ENCODE measurements at regions not wholly inside any gene's neighbourhood (a gene's known extent, or its start where the extent isn't known, plus 50 kb on each side); places are given as distances from the start of the nearest gene placed in this dataset.

- no peak overlapping the region for H3K4me3 ChIP-seq (ENCODE audit: low read length in 3 of 3)
- no peak overlapping the region for H3K9ac ChIP-seq (ENCODE audit: low read depth in 1 of 3, low read length in 3 of 3)
- H3K27me3 ChIP-seq (ENCODE audit: control insufficient read depth in 3 of 3, insufficient read depth in 3 of 3, low read length in 3 of 3), result no peaks in the 10 kb centered on the region
- no peaks in the 10 kb centered on the region for H3K4me1 ChIP-seq (ENCODE audit: control insufficient read depth in 3 of 3, insufficient read depth in 3 of 3, low read length in 3 of 3)
- H3K27ac ChIP-seq (ENCODE audit: low read depth, low read length), result no peak overlapping the region
- H3K36me3 ChIP-seq (ENCODE audit: control insufficient read depth in 3 of 3, insufficient read depth in 3 of 3, low read length in 3 of 3), result no peaks in the 10 kb centered on the region
- H3K9me3 ChIP-seq (ENCODE audit: control insufficient read depth in 3 of 3, low read length in 3 of 3), result no peaks in the 10 kb centered on the region
Measured at GRCh38 chr1:81542196-81542595, 258.5 kb upstream of the ADGRL2 start.

GRCh38 chr1:81540216-81540615 lies 260.5 kb upstream of the ADGRL2 start:
- Histone ChIP-seq H3K9me3 (ENCODE audit: control insufficient read depth in 3 of 3, low read length in 3 of 3) (no peaks in the 10 kb centered on the region), H3K9ac (ENCODE audit: low read depth in 1 of 3, low read length in 3 of 3) (no peak overlapping the region), H3K4me1 (ENCODE audit: control insufficient read depth in 3 of 3, insufficient read depth in 3 of 3, low read length in 3 of 3) (no peaks in the 10 kb centered on the region), H3K4me3 (ENCODE audit: low read length in 3 of 3) (no peak overlapping the region), H3K27me3 (ENCODE audit: control insufficient read depth in 3 of 3, insufficient read depth in 3 of 3, low read length in 3 of 3) (no peaks in the 10 kb centered on the region), H3K27ac (ENCODE audit: low read depth, low read length) (no peak overlapping the region), H3K36me3 (ENCODE audit: control insufficient read depth in 3 of 3, insufficient read depth in 3 of 3, low read length in 3 of 3) (no peaks in the 10 kb centered on the region)

DNA sequence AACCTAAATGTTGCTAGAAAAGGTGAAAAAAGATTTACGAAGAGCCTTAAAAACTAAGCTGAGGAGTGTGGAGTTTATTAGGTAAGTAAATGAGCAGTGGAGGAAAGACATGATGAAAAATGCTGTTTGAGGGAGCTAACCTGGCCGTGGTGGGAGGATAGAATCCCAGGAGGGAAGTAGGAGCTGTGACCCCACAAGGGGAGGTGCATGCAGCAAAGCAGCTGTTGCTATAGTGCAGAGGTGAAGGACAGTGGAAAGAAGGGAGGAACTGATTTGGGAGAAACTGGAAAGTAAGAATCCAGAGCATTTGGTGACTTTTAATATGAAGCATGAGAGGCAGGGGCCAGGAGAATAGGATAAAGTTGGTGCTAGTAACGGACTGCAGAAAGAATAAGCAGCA lies 271.7 kb upstream of the ADGRL2 start:
- no peak overlapping the region for H3K9ac ChIP-seq (ENCODE audit: low read depth in 1 of 3, low read length in 3 of 3)
- H3K4me3 ChIP-seq (ENCODE audit: low read length in 3 of 3), result no peak overlapping the region
- H3K27ac ChIP-seq (ENCODE audit: low read depth, low read length), result no peak overlapping the region
- no peaks in the 10 kb centered on the region for H3K36me3 ChIP-seq (ENCODE audit: control insufficient read depth in 3 of 3, insufficient read depth in 3 of 3, low read length in 3 of 3)
- H3K9me3 ChIP-seq (ENCODE audit: control insufficient read depth in 3 of 3, low read length in 3 of 3), result no peaks in the 10 kb centered on the region
- no peaks in the 10 kb centered on the region for H3K27me3 ChIP-seq (ENCODE audit: control insufficient read depth in 3 of 3, insufficient read depth in 3 of 3, low read length in 3 of 3)
- no peaks in the 10 kb centered on the region for H3K4me1 ChIP-seq (ENCODE audit: control insufficient read depth in 3 of 3, insufficient read depth in 3 of 3, low read length in 3 of 3)

DNA sequence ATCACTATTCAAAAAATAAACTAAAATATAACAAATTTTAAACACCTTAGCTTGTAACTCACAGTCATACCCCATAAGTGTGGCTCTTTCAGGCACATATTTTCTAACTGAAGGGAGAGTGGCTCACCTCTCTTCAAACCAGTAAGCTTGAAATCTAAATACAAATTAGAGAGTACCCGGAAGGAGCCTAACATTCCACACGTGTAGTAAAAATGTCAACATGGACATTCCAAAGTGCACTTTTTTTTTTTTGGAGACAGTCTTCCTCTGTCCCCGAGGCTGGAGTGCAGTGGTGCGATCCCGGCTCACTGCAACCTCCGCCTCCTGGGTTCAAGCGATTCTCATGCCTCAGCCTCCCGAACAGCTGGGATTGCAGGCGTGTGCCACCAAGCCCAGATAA lies 275.6 kb upstream of the ADGRL2 start:
- no peak overlapping the region for H3K9ac ChIP-seq (ENCODE audit: low read depth in 1 of 3, low read length in 3 of 3)
- H3K9me3 ChIP-seq (ENCODE audit: control insufficient read depth in 3 of 3, low read length in 3 of 3), result no peaks in the 10 kb centered on the region
- no peaks in the 10 kb centered on the region for H3K36me3 ChIP-seq (ENCODE audit: control insufficient read depth in 3 of 3, insufficient read depth in 3 of 3, low read length in 3 of 3)
- no peaks in the 10 kb centered on the region for H3K4me1 ChIP-seq (ENCODE audit: control insufficient read depth in 3 of 3, insufficient read depth in 3 of 3, low read length in 3 of 3)
- no peak overlapping the region for H3K27ac ChIP-seq (ENCODE audit: low read depth, low read length)
- H3K4me3 ChIP-seq (ENCODE audit: low read length in 3 of 3), result no peak overlapping the region
- H3K27me3 ChIP-seq (ENCODE audit: control insufficient read depth in 3 of 3, insufficient read depth in 3 of 3, low read length in 3 of 3), result no peaks in the 10 kb centered on the region

DNA sequence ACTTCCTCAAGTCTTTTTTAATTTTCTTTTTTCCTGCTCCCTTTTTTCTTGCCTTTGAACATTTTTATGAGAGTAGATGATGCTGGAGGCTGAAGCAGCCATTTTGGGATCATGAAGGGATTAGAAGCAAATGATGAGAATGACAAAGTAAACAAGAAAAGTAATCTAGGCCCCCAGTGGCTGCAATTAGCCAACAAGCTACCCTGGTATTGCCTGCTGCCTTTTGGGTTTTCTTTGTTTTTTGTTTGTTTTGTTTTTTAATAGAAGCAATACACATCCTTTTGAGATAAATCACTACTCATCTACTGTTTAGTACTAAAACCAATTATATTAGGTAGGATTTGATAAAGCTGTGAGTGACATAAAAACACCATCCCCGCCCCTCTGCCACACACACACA lies 280.7 kb upstream of the ADGRL2 start:
- H3K9ac ChIP-seq (ENCODE audit: low read depth in 1 of 3, low read length in 3 of 3), result no peak overlapping the region
- no peak overlapping the region for H3K4me3 ChIP-seq (ENCODE audit: low read length in 3 of 3)
- H3K27me3 ChIP-seq (ENCODE audit: control insufficient read depth in 3 of 3, insufficient read depth in 3 of 3, low read length in 3 of 3), result no peaks in the 10 kb centered on the region
- no peak overlapping the region for H3K27ac ChIP-seq (ENCODE audit: low read depth, low read length)
- no peaks in the 10 kb centered on the region for H3K9me3 ChIP-seq (ENCODE audit: control insufficient read depth in 3 of 3, low read length in 3 of 3)
- H3K4me1 ChIP-seq (ENCODE audit: control insufficient read depth in 3 of 3, insufficient read depth in 3 of 3, low read length in 3 of 3), result no peaks in the 10 kb centered on the region
- H3K36me3 ChIP-seq (ENCODE audit: control insufficient read depth in 3 of 3, insufficient read depth in 3 of 3, low read length in 3 of 3), result no peaks in the 10 kb centered on the region

DNA sequence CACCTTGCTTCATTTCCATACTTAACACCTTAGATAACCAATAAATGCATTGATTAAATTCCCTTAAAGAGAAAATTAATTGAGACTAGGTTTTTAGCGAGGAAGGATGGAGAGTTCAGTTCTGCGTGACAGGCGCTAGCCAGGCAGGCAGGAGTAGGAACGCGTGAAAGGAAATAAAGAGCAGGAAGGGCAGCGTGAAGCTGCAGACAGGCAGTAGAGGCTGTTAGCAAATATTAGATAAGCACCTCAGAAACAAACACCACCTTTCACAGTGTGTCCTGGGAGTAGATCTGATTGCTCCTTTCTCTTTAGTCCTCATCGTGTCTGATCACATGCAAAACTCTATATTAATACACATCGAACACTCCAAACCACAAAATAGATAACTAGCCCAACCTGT lies 282.7 kb upstream of the ADGRL2 start:
- Histone ChIP-seq H3K27me3 (ENCODE audit: control insufficient read depth in 3 of 3, insufficient read depth in 3 of 3, low read length in 3 of 3) (no peaks in the 10 kb centered on the region), H3K4me1 (ENCODE audit: control insufficient read depth in 3 of 3, insufficient read depth in 3 of 3, low read length in 3 of 3) (no peaks in the 10 kb centered on the region), H3K9ac (ENCODE audit: low read depth in 1 of 3, low read length in 3 of 3) (no peak overlapping the region), H3K4me3 (ENCODE audit: low read length in 3 of 3) (no peak overlapping the region), H3K27ac (ENCODE audit: low read depth, low read length) (no peak overlapping the region), H3K36me3 (ENCODE audit: control insufficient read depth in 3 of 3, insufficient read depth in 3 of 3, low read length in 3 of 3) (no peaks in the 10 kb centered on the region), H3K9me3 (ENCODE audit: control insufficient read depth in 3 of 3, low read length in 3 of 3) (no peaks in the 10 kb centered on the region)

- Histone ChIP-seq H3K36me3 (ENCODE audit: control insufficient read depth in 3 of 3, insufficient read depth in 3 of 3, low read length in 3 of 3) (no peaks in the 10 kb centered on the region), H3K27ac (ENCODE audit: low read depth, low read length) (no peak overlapping the region), H3K4me1 (ENCODE audit: control insufficient read depth in 3 of 3, insufficient read depth in 3 of 3, low read length in 3 of 3) (no peaks in the 10 kb centered on the region), H3K27me3 (ENCODE audit: control insufficient read depth in 3 of 3, insufficient read depth in 3 of 3, low read length in 3 of 3) (no peaks in the 10 kb centered on the region), H3K4me3 (ENCODE audit: low read length in 3 of 3) (no peak overlapping the region), H3K9ac (ENCODE audit: low read depth in 1 of 3, low read length in 3 of 3) (no peak overlapping the region), H3K9me3 (ENCODE audit: control insufficient read depth in 3 of 3, low read length in 3 of 3) (no peaks in the 10 kb centered on the region)
Measured at GRCh38 chr1:81513796-81514354, 286.9 kb upstream of the ADGRL2 start.

DNA sequence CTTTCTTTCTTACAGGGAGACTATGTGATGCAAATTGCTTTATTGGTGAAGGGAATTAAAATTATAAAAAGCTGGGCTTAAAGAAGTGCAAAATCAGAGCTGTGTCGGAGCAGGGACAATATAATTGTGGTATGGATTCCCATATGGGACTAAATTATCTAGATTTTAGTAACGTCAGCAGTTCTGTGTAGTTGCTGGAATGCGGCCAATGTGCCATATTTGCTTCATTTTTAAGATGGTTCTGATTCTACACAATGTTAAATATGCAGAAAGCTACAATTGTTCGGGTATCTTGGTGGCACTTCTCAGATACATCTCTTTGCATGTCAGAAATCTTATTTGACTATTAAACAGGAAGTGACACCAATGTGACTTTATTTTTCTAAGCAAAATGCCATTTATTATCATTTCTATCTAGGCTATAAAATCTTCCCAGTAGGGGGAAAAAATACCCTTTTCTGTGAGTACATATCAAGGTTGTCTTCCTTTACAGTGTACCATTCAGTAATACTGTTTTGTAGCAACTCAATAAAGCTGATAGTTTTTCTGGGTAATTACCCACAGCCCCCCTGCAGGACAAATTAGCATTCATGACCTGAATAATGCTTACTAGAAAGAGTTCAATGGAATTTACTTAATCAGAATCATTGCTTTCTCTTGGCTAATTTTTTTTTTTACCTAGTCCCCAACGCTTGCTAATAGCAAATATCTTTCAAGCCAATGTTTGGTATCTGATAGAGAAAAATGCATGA lies 288.3 kb upstream of the ADGRL2 start:
- H3K9me3 ChIP-seq (ENCODE audit: control insufficient read depth in 3 of 3, low read length in 3 of 3), result no peaks in the 10 kb centered on the region
- H3K27me3 ChIP-seq (ENCODE audit: control insufficient read depth in 3 of 3, insufficient read depth in 3 of 3, low read length in 3 of 3), result no peaks in the 10 kb centered on the region
- H3K4me3 ChIP-seq (ENCODE audit: low read length in 3 of 3), result no peak overlapping the region
- no peak overlapping the region for H3K27ac ChIP-seq (ENCODE audit: low read depth, low read length)
- H3K9ac ChIP-seq (ENCODE audit: low read depth in 1 of 3, low read length in 3 of 3), result no peak overlapping the region
- H3K36me3 ChIP-seq (ENCODE audit: control insufficient read depth in 3 of 3, insufficient read depth in 3 of 3, low read length in 3 of 3), result no peaks in the 10 kb centered on the region
- no peaks in the 10 kb centered on the region for H3K4me1 ChIP-seq (ENCODE audit: control insufficient read depth in 3 of 3, insufficient read depth in 3 of 3, low read length in 3 of 3)

- Histone ChIP-seq H3K27ac (ENCODE audit: low read depth, low read length) (no peak overlapping the region), H3K9ac (ENCODE audit: low read depth in 1 of 3, low read length in 3 of 3) (no peak overlapping the region), H3K36me3 (ENCODE audit: control insufficient read depth in 3 of 3, insufficient read depth in 3 of 3, low read length in 3 of 3) (no peaks in the 10 kb centered on the region), H3K4me1 (ENCODE audit: control insufficient read depth in 3 of 3, insufficient read depth in 3 of 3, low read length in 3 of 3) (no peaks in the 10 kb centered on the region), H3K4me3 (ENCODE audit: low read length in 3 of 3) (no peak overlapping the region), H3K27me3 (ENCODE audit: control insufficient read depth in 3 of 3, insufficient read depth in 3 of 3, low read length in 3 of 3) (no peaks in the 10 kb centered on the region), H3K9me3 (ENCODE audit: control insufficient read depth in 3 of 3, low read length in 3 of 3) (no peaks in the 10 kb centered on the region)
Measured at GRCh38 chr1:81511281-81511680, 289.5 kb upstream of the ADGRL2 start.

DNA sequence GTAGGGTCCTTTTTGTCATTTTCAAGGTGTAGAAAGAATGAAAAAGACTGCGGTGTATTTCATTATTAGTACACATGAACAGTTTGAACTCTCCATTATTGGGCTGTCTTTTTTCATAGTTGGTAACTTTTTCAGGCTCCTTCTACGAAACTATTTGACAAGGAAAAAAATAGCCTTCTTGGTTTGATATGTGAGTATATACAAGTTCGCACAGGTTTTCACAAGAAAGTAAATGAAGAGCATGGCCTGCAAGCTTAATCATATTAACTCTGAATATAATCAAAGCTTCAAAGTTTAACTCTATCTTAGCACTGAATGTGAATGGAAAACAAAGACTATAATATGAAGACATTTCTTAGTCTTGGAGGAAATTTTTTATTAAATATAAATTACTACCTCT lies 290.0 kb upstream of the ADGRL2 start:
- Histone ChIP-seq H3K9me3 (ENCODE audit: control insufficient read depth in 3 of 3, low read length in 3 of 3) (no peaks in the 10 kb centered on the region), H3K4me1 (ENCODE audit: control insufficient read depth in 3 of 3, insufficient read depth in 3 of 3, low read length in 3 of 3) (no peaks in the 10 kb centered on the region), H3K4me3 (ENCODE audit: low read length in 3 of 3) (no peak overlapping the region), H3K27me3 (ENCODE audit: control insufficient read depth in 3 of 3, insufficient read depth in 3 of 3, low read length in 3 of 3) (no peaks in the 10 kb centered on the region), H3K9ac (ENCODE audit: low read depth in 1 of 3, low read length in 3 of 3) (no peak overlapping the region), H3K27ac (ENCODE audit: low read depth, low read length) (no peak overlapping the region), H3K36me3 (ENCODE audit: control insufficient read depth in 3 of 3, insufficient read depth in 3 of 3, low read length in 3 of 3) (no peaks in the 10 kb centered on the region)
